Activated CD8-positive, alpha-beta T cell treated with anti-CD3 and anti-CD28 coated beads, Interleukin-2, amount 10 ng/mL, durations not matched to agents 7 days and 5 days (primary cell): ENCODE measurements at regions not wholly inside any gene's neighbourhood (a gene's known extent, or its start where the extent isn't known, plus 50 kb on each side); places are given as distances from the start of the nearest gene placed in this dataset.

Experiments
- ATAC-seq: fragments of 150-1000 bp; cut with Tn5 transposase; one replicate; pipeline ENCODE4 v1.10.0; 2021; ENCODE audit warnings: moderate library complexity
- CTCF ChIA-PET: fragments of 350-600 bp; sonication (Branson Sonifier 250); formaldehyde crosslinking; loops from one replicate; lab custom pipeline; 2021; ENCODE audit warnings: antibody characterized with exemption; lab: Charles Lee
- POLR2A ChIA-PET: fragments of 350-600 bp; sonication (Branson Sonifier 250); formaldehyde crosslinking; loops from one replicate; lab custom pipeline; 2021; ENCODE audit warnings: antibody characterized with exemption; lab: Charles Lee
- DNase-seq: peaks from one replicate; pipeline ENCODE4 v3.0.0-alpha.2; 2020
- H3K27ac Mint-ChIP-seq: one replicate; pipeline ENCODE4 v1.8.0; 2021; ENCODE audit warnings: mild to moderate bottlenecking, mixed read lengths
- H3K27me3 Mint-ChIP-seq: one replicate; pipeline ENCODE4 v1.8.0; 2021; ENCODE audit warnings: low read depth, mixed read lengths
- H3K36me3 Mint-ChIP-seq: one replicate; pipeline ENCODE4 v1.8.0; 2021; ENCODE audit warnings: low read depth, mixed read lengths
- H3K4me1 Mint-ChIP-seq: one replicate; pipeline ENCODE4 v1.8.0; 2021; ENCODE audit warnings: low read depth, mixed read lengths
- H3K4me3 Mint-ChIP-seq: one replicate; pipeline ENCODE4 v1.8.0; 2021; ENCODE audit warnings: mild to moderate bottlenecking, mixed read lengths
- H3K9me3 Mint-ChIP-seq: one replicate; pipeline ENCODE4 v1.8.0; 2022; ENCODE audit warnings: mixed read lengths; ENCODE audit not compliant: insufficient read depth

DNA sequence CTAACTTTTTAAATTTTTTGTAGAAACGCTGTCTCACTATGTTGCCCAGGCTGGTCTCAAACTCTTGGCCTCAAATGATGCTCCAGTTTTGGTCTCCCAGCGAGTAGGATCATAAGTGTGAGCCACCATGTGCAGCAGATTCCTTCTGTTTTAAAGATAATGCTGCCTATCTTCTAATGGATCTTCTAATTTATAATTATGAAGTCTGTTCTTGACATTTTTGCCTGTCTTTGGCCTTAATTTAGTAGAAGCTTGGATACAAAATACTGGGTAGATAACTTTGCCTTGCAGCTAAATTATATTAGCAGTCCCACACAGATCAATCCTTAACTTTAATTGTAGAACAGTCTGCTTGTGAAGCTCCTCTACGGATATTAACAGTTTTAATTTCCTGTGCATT lies 566.6 kb upstream of the CDH8 start:
- H3K4me1 Mint-ChIP-seq = no peaks in the 10 kb centered on the region
- H3K9me3 Mint-ChIP-seq = peaks cover 25% of the 10 kb centered on the region
- no peaks in the 10 kb centered on the region for H3K36me3 Mint-ChIP-seq
- no peak overlapping the region for H3K4me3 Mint-ChIP-seq
- CTCF ChIA-PET = no interaction called here
- no peak overlapping the region for H3K27ac Mint-ChIP-seq
- ATAC-seq (no peak), DNase-seq (no peak)
- H3K27me3 Mint-ChIP-seq = no peaks in the 10 kb centered on the region
- POLR2A ChIA-PET = no interaction called here

DNA sequence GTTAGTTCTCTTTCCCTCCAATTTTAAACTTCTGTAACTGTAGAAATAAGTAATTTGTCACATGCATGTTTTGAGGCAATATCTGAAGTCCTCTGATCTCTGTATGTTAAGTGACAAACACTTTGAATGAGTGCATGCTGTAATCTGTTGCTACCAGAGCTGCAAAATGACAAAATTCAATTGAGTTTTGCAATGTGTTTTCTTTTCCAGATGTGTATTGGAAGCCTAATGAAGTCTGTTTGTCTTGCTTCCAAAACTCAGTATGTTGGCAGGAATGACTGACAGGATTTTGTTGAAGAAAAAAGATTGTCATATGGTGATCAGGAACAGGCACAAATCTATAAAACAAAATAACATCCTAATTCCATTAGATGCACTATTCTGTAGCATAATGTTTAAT lies 561.6 kb upstream of the CDH8 start:
- no peak for DNase-seq
- POLR2A ChIA-PET = no interaction called here
- no peaks in the 10 kb centered on the region for H3K36me3 Mint-ChIP-seq
- no peak overlapping the region for H3K4me3 Mint-ChIP-seq
- peaks cover 23% of the 10 kb centered on the region for H3K9me3 Mint-ChIP-seq
- no peaks in the 10 kb centered on the region for H3K27me3 Mint-ChIP-seq
- no peak overlapping the region for H3K27ac Mint-ChIP-seq
- ATAC-seq = no peak
- H3K4me1 Mint-ChIP-seq = no peaks in the 10 kb centered on the region
- CTCF ChIA-PET = no interaction called here

GRCh38 chr16:62596584-62596983 lies 560.3 kb upstream of the CDH8 start:
- Mint-ChIP-seq H3K27me3 (no peaks in the 10 kb centered on the region), H3K4me3 (no peak overlapping the region), H3K36me3 (no peaks in the 10 kb centered on the region), H3K27ac (no peak overlapping the region), H3K4me1 (no peaks in the 10 kb centered on the region), H3K9me3 (peaks cover 23% of the 10 kb centered on the region)
- no peak for DNase-seq
- no peak for ATAC-seq
- ChIA-PET CTCF (no interaction called here), POLR2A (no interaction called here)

GRCh38 chr16:62596125-62596524 lies 559.9 kb upstream of the CDH8 start:
- Mint-ChIP-seq H3K4me1 (no peaks in the 10 kb centered on the region), H3K27me3 (no peaks in the 10 kb centered on the region), H3K4me3 (no peak overlapping the region), H3K9me3 (peaks cover 21% of the 10 kb centered on the region), H3K36me3 (no peaks in the 10 kb centered on the region), H3K27ac (no peak overlapping the region)
- ChIA-PET CTCF (no interaction called here), POLR2A (no interaction called here)
- DNase-seq = no peak
- ATAC-seq = no peak

DNA sequence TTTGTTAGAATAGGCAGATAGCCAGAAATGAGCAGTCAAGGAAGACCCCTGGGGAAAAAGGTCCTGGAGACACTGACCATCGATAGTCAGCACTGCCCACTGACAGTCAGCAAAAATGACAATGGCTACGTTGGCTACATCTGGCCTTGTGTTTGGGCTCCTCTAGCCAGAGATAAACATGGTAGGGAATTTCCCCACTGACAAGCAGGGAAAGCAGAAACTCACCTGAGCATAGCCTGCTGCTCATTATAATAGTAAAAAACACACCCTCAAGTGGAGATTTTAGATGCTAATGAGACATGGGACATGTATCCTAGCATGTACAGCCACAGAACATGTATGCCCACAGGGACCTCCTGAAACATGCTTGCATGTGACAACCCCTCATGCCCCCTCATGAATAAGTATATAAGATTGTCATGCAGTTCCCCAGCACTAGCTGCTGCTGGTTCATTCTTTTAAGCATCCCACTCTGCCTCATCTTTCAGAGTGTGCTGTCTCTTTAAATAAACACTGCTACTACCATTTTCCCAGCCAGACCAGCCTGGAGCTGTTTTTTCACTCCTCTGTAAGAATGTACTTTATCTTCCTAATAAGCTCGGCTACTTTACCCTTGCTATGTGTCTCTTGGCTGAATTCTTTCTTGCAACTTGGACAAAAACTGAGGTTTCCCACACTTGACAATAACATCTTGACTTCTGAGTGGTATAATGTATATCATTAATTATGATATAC lies 550.1 kb upstream of the CDH8 start:
- H3K27ac Mint-ChIP-seq = no peak overlapping the region
- POLR2A ChIA-PET = no interaction called here
- CTCF ChIA-PET = no interaction called here
- no peaks in the 10 kb centered on the region for H3K4me1 Mint-ChIP-seq
- DNase-seq (no peak), ATAC-seq (no peak)
- peaks cover 35% of the 10 kb centered on the region for H3K9me3 Mint-ChIP-seq
- no peak overlapping the region for H3K4me3 Mint-ChIP-seq
- no peaks in the 10 kb centered on the region for H3K36me3 Mint-ChIP-seq
- H3K27me3 Mint-ChIP-seq = no peaks in the 10 kb centered on the region

DNA sequence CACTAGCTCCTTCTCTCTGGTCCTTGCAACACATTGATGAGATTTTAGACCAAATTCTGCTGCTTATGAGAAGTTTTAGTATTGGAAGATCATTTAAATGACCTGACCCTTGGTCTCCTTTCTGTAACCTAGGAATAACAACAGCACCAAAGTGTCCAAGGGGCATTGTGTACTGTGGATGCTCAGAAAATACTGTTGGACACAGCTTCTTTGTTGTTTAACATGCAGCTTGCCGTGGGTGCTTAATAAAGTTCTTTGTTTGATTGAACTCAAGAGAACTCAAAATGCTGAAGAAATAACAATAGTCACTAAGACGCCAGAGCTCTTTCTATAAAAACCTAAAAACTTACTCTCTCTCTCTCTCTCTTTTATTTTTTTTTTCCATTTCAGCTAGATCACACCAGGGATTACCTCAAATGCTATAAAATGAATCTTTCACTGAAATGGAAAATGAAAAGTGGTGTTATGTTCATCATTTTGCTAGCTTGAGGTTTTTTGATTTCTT lies 548.9 kb upstream of the CDH8 start:
- ChIA-PET CTCF (no interaction called here), POLR2A (no interaction called here)
- Mint-ChIP-seq H3K27ac (no peak overlapping the region), H3K9me3 (peaks cover 29% of the 10 kb centered on the region), H3K4me3 (no peak overlapping the region), H3K36me3 (no peaks in the 10 kb centered on the region), H3K4me1 (no peaks in the 10 kb centered on the region), H3K27me3 (no peaks in the 10 kb centered on the region)
- DNase-seq = no peak
- ATAC-seq = no peak

DNA sequence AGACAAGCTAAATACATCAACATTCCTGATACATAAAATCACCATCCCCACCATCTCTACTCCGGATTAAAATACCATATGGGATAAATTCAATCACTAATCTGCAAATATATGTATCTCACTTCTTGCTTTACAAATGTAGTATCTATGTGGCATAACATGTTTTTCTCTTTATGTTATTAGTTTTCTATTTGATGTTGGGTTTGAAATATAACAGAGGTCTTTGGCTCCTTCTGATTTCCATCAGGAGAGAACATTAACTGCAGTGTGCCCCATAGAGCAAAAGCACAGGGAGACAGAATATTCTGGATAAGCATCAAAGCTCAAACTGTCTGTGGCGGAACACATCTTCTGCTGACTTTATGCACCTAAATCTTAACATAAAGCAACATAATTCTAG lies 547.2 kb upstream of the CDH8 start:
- Mint-ChIP-seq H3K27ac (no peak overlapping the region), H3K36me3 (no peaks in the 10 kb centered on the region), H3K4me3 (no peak overlapping the region), H3K9me3 (peaks cover 31% of the 10 kb centered on the region), H3K27me3 (no peaks in the 10 kb centered on the region), H3K4me1 (no peaks in the 10 kb centered on the region)
- ChIA-PET CTCF (no interaction called here), POLR2A (no interaction called here)
- no peak for ATAC-seq
- no peak for DNase-seq

DNA sequence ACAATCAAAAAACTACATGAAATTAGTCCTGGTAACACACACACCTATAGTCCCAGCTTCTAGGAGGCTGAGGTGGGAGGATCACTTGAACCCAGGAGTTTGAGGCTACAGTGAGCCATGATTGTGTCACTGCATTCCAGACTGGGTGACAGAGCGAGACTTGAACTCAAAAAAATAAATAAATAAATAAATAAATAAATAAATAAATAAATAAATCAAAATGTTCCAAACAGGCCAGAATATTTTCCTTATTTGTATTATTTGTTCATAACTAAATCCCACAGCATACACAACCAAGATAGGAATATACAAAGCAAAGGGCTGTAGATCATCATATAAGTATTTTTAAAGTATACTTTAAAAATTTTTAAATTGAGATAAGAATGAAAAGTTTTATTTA lies 537.2 kb upstream of the CDH8 start:
- no peak overlapping the region for H3K4me3 Mint-ChIP-seq
- no peaks in the 10 kb centered on the region for H3K27me3 Mint-ChIP-seq
- H3K9me3 Mint-ChIP-seq = peaks cover 20% of the 10 kb centered on the region
- ChIA-PET POLR2A (no interaction called here), CTCF (no interaction called here)
- ATAC-seq (no peak), DNase-seq (no peak)
- no peaks in the 10 kb centered on the region for H3K36me3 Mint-ChIP-seq
- no peaks in the 10 kb centered on the region for H3K4me1 Mint-ChIP-seq
- no peak overlapping the region for H3K27ac Mint-ChIP-seq

- Mint-ChIP-seq H3K36me3 (no peaks in the 10 kb centered on the region), H3K4me3 (no peak overlapping the region), H3K27me3 (no peaks in the 10 kb centered on the region), H3K9me3 (peaks cover 13% of the 10 kb centered on the region), H3K4me1 (no peaks in the 10 kb centered on the region), H3K27ac (no peak overlapping the region)
- CTCF ChIA-PET = no interaction called here
- ATAC-seq (no peak), DNase-seq (no peak)
- POLR2A ChIA-PET = no interaction called here
These were observed 532.7 kb upstream of the CDH8 start for GRCh38 chr16:62568926-62569325.

DNA sequence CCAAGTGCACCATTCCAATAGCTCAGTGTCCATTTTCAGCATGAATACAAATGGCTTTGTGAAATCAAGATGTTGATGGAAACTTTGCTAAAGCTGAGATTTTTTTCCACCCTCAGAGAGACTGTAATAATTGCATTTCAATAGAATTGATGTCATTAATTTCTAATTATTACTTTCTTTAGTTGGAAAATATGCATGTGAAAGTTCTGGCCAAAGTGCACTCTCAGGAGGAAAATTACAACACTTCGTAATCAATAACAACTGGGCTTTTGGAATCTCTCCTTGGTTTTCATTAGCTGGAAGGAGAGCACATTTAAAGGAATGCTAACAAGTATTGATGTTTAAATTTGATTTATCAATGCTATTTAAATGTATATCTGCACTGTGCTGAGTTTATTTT lies 529.5 kb upstream of the CDH8 start:
- ATAC-seq = no peak
- H3K4me3 Mint-ChIP-seq = no peak overlapping the region
- H3K9me3 Mint-ChIP-seq = peaks cover 14% of the 10 kb centered on the region
- no peak overlapping the region for H3K27ac Mint-ChIP-seq
- H3K4me1 Mint-ChIP-seq = no peaks in the 10 kb centered on the region
- no peaks in the 10 kb centered on the region for H3K27me3 Mint-ChIP-seq
- DNase-seq = no peak
- ChIA-PET CTCF (no interaction called here), POLR2A (no interaction called here)
- H3K36me3 Mint-ChIP-seq = no peaks in the 10 kb centered on the region

GRCh38 chr16:62564291-62564690 lies 528.1 kb upstream of the CDH8 start:
- CTCF ChIA-PET = no interaction called here
- POLR2A ChIA-PET = no interaction called here
- ATAC-seq (no peak), DNase-seq (no peak)
- Mint-ChIP-seq H3K27ac (no peak overlapping the region), H3K4me1 (no peaks in the 10 kb centered on the region), H3K27me3 (no peaks in the 10 kb centered on the region), H3K9me3 (peaks cover 14% of the 10 kb centered on the region), H3K4me3 (no peak overlapping the region), H3K36me3 (no peaks in the 10 kb centered on the region)

DNA sequence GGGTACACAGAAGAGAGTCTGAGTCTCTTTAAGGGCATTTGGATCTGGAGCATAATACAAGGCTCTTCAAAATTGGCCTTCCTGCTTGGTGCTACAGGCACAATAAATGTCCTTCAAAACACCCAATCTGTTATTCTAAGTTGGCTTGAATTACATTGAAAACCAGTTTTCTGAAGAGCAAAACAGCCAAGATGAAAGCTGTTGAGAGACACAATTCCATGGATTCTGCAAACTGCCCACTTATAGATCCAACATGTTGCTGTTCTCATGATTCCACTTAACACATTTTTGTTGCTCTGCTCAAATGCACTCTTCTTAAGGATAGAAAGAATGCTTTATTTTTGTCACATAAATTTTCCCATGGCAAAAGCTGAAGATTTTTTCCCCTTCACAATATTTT lies 525.9 kb upstream of the CDH8 start:
- Mint-ChIP-seq H3K27me3 (no peaks in the 10 kb centered on the region), H3K36me3 (no peaks in the 10 kb centered on the region), H3K4me3 (no peak overlapping the region), H3K9me3 (peaks cover 10% of the 10 kb centered on the region), H3K27ac (no peak overlapping the region), H3K4me1 (no peaks in the 10 kb centered on the region)
- ATAC-seq (no peak), DNase-seq (no peak)
- ChIA-PET CTCF (no interaction called here), POLR2A (no interaction called here)

- no peaks in the 10 kb centered on the region for H3K36me3 Mint-ChIP-seq
- DNase-seq (no peak), ATAC-seq (no peak)
- no peaks in the 10 kb centered on the region for H3K27me3 Mint-ChIP-seq
- CTCF ChIA-PET = no interaction called here
- no peak overlapping the region for H3K4me3 Mint-ChIP-seq
- POLR2A ChIA-PET = no interaction called here
- no peaks in the 10 kb centered on the region for H3K4me1 Mint-ChIP-seq
- peaks cover 18% of the 10 kb centered on the region for H3K9me3 Mint-ChIP-seq
- H3K27ac Mint-ChIP-seq = no peak overlapping the region
These were observed 513.6 kb upstream of the CDH8 start for GRCh38 chr16:62549875-62550274.
